RWPE2 (cell line): ENCODE measurements at regions not wholly inside any gene's neighbourhood (a gene's known extent, or its start where the extent isn't known, plus 50 kb on each side); places are given as distances from the start of the nearest gene placed in this dataset.
A peak's percentile ranks its signal among the peaks of the same experiment; 100 is the strongest.

Experiments
- ATAC-seq: fragments of 200-7000 bp; cut with Tn5 transposase; 3 replicates; pipeline ENCODE4 v1.9.1; 2021; ENCODE audit warnings: low read depth
- DNase-seq: peaks from one replicate; pipeline ENCODE4 v3.0.0-alpha.2; 2020; ENCODE audit warnings: low spot score
- H3K27ac ChIP-seq: fragments of 450-650 bp; 2 replicates; pipeline ENCODE4 v1.5.1; 2017; ENCODE audit warnings: mild to moderate bottlenecking; ENCODE audit not compliant: poor library complexity, severe bottlenecking
- H3K27me3 ChIP-seq: fragments of 250-450 bp; sonication (Bioruptor Pico); 2 replicates; pipeline ENCODE4 v1.5.1; 2021; ENCODE audit warnings: mild to moderate bottlenecking, moderate library complexity; ENCODE audit not compliant: insufficient read depth, poor library complexity, severe bottlenecking
- H3K36me3 ChIP-seq: fragments of 250-450 bp; sonication (Bioruptor Pico); 2 replicates; pipeline ENCODE4 v1.5.1; 2020; ENCODE audit warnings: low read depth, mild to moderate bottlenecking, moderate library complexity
- H3K4me1 ChIP-seq: fragments of 250-450 bp; sonication (Bioruptor Pico); 2 replicates; pipeline ENCODE4 v1.5.1; 2021; ENCODE audit warnings: mild to moderate bottlenecking, moderate library complexity; ENCODE audit not compliant: insufficient read depth, poor library complexity, severe bottlenecking
- H3K4me3 ChIP-seq: fragments of 250-450 bp; sonication (Bioruptor Pico); 2 replicates; pipeline ENCODE4 v1.5.1; 2021; ENCODE audit warnings: mild to moderate bottlenecking, moderate library complexity; ENCODE audit not compliant: severe bottlenecking
- H3K9me3 ChIP-seq: fragments of 250-450 bp; sonication (Bioruptor Pico); 2 replicates; pipeline ENCODE4 v1.5.1; 2021; ENCODE audit warnings: mild to moderate bottlenecking, moderate library complexity; ENCODE audit not compliant: severe bottlenecking
- TF ChIP-seq, protein P1 (sequence below): fragments of 450-650 bp; IDR thresholded peaks from one replicate; pipeline ENCODE4 v1.5.1; 2017; ENCODE audit warnings: mild to moderate bottlenecking, moderate library complexity; ENCODE audit not compliant: poor library complexity, severe bottlenecking

DNA sequence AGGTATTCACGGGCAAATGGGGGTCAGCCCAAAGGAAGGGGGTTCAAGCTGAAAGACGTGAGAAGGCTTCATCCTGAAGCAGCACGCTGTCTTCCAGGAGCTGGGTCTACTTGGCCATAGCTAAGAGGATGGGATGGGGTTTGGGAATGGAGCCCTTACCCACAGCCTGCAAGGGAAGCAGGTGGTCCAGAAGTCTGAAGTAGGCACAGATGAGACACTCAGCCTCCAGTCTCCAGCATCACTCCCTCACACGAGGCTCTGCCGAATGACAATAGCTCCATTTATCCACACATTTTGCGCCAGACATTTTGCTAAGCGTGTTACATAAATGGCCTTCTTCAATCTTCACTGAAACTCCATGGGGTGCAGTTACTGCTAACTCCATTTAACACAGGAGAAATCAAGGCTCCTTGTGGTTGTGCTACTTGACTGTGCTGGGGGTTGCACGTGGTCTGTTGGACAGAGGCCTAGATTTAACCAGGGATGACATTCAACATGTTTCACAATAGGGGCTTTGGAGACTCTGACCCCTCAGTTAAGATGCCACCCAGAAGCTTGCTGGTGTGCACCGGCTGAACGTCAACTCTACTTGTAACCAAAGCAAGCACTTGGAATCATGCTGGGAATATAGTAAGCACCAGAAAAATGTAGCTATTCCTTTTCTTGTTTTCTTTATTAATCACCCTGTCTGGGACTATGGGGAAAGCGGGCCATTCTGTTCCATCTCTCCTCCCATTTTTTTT is 85.3 kb downstream of the FAM241B start:
- ATAC-seq (no peak), DNase-seq (no peak)
- no peaks in the 10 kb centered on the region for H3K9me3 ChIP-seq
- no peaks in the 10 kb centered on the region for H3K4me1 ChIP-seq
- no peak overlapping the region for H3K27ac ChIP-seq
- no peaks in the 10 kb centered on the region for H3K36me3 ChIP-seq
- TF ChIP-seq, protein P1, sequence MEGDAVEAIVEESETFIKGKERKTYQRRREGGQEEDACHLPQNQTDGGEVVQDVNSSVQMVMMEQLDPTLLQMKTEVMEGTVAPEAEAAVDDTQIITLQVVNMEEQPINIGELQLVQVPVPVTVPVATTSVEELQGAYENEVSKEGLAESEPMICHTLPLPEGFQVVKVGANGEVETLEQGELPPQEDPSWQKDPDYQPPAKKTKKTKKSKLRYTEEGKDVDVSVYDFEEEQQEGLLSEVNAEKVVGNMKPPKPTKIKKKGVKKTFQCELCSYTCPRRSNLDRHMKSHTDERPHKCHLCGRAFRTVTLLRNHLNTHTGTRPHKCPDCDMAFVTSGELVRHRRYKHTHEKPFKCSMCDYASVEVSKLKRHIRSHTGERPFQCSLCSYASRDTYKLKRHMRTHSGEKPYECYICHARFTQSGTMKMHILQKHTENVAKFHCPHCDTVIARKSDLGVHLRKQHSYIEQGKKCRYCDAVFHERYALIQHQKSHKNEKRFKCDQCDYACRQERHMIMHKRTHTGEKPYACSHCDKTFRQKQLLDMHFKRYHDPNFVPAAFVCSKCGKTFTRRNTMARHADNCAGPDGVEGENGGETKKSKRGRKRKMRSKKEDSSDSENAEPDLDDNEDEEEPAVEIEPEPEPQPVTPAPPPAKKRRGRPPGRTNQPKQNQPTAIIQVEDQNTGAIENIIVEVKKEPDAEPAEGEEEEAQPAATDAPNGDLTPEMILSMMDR = no peak
- no peaks in the 10 kb centered on the region for H3K27me3 ChIP-seq
- H3K4me3 ChIP-seq = no peak overlapping the region

DNA sequence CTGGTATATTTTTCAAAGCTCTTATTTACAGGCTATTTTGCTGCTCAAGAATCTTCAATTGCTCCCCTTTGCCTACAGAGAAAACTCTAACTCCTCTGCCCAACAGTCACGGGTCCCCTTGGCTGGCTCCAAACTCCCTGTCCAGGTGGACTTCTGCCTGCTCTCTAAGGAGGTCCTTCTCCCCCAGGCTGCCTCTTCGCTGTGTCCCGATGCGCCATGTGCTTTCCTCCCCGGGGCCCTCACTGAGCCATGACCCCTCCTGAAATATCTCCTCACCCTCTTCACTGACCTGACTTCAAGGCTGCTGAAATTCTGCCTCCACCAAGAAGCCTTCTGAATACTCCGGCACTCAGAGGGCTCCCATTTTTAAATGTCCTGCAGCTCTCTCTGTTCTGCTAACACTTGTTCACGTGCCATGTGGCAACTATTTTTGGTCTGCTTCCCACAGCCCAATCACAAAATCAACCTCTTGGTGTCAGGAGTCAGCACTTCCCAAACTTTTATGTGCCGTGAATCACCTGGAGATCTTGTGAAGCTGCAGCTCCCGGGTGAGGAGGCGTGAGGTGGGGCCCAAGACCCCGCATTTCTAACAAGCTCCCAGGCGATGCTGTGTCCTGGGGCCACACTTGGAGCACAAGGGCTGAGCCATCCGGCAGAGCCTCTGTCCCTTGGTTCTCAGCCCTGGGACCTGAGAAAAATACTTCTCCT is 85.7 kb upstream of the COL13A1 start:
- no peak for ATAC-seq
- DNase-seq = no peak
- Histone ChIP-seq H3K4me1 (no peaks in the 10 kb centered on the region), H3K4me3 (no peak overlapping the region), H3K27ac (no peak overlapping the region), H3K27me3 (no peaks in the 10 kb centered on the region), H3K9me3 (no peaks in the 10 kb centered on the region), H3K36me3 (no peaks in the 10 kb centered on the region)
- TF ChIP-seq, protein P1 = no peak

DNA sequence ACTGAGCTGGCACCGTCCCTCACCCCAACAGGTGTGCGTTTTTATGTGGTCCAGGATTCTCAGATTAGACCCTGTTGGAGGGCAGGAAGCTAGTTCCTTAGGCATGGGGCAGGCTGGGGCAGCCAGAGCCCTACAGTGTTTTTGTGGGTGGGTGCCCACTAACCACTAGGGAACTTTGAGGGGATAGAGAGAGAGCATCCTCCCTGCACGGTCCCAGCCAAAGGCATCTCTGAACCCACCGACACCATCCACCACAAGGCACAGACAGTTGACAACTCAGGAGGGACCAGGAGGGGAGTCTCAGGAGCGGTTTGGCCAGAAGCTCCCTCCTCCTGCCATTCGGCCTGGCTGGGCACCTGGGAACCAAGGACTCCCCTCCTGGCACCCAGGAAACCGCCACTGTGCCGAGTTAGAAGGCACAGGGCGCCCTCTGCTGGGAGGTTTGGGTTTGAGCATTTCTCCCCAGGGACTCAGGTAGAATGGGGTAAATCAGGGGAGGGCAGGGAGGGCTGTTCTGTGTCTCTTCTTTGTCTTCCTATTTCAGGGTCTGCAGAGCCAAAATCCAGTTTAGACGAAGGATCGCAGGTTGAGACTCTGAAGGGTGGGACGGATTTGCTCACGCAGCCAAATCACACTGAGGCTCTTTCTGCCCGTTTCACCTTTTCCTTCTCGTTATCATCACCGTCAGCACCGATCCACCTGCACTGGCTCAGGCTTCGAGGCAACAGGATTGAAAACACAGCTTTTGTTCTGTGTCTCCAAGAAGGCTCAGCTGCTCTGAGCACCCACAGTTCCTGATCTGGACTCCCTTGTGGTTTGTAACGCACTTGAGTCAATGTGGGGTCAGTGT is 84.8 kb upstream of the COL13A1 start:
- peak; percentile 65; the same call in 2 of the 3 replicates for ATAC-seq
- Histone ChIP-seq H3K27ac (no peak overlapping the region), H3K27me3 (no peaks in the 10 kb centered on the region), H3K4me1 (no peaks in the 10 kb centered on the region), H3K36me3 (no peaks in the 10 kb centered on the region), H3K9me3 (no peaks in the 10 kb centered on the region), H3K4me3 (no peak overlapping the region)
- DNase-seq = no peak
- TF ChIP-seq, protein P1 = peak; percentile 83

GRCh38 chr10:69718951-69719350 is 82.8 kb upstream of the COL13A1 start:
- TF ChIP-seq, protein P1 = no peak
- H3K9me3 ChIP-seq = no peaks in the 10 kb centered on the region
- DNase-seq = no peak
- H3K27me3 ChIP-seq = no peaks in the 10 kb centered on the region
- no peaks in the 10 kb centered on the region for H3K4me1 ChIP-seq
- no peak for ATAC-seq
- H3K36me3 ChIP-seq = no peaks in the 10 kb centered on the region
- no peak overlapping the region for H3K4me3 ChIP-seq
- H3K27ac ChIP-seq = no peak overlapping the region
